H54 (cell line): ENCODE measurements at regions not wholly inside any gene's neighbourhood (a gene's known extent, or its start where the extent isn't known, plus 50 kb on each side); places are given as distances from the start of the nearest gene placed in this dataset.

Experiments used
- DNase-seq: peaks from one replicate; pipeline ENCODE4 v3.0.0; 2011; ENCODE audit warnings: low spot score, mixed read lengths; ENCODE audit not compliant: insufficient read length
- FAIRE-seq: peaks from 3 replicates; lab custom pipeline; 2011; peaks lifted over from hg19 to GRCh38; lab: Jason Lieb, UNC
- POLR2A ChIP-seq: IDR thresholded peaks from 2 replicates; pipeline ENCODE4 v1.6.1; 2011; ENCODE audit warnings: low read depth, mild to moderate bottlenecking, low read length

GRCh38 chr1:19591482-19592091, 52.5 kb upstream of the NBL1 start:
- no peak for FAIRE-seq
- no peak for DNase-seq
- no peak for TF ChIP-seq POLR2A

GRCh38 chr1:19585507-19585906, 58.6 kb upstream of the NBL1 start:
- DNase-seq (no peak), FAIRE-seq (no peak)
- no peak for TF ChIP-seq POLR2A

GRCh38 chr1:19582318-19582717, 61.8 kb upstream of the NBL1 start:
- no peak for TF ChIP-seq POLR2A
- no peak for DNase-seq
- FAIRE-seq, result no peak

- no peak for FAIRE-seq
- DNase-seq, result no peak
- TF ChIP-seq POLR2A, result no peak
These were observed 62.7 kb upstream of the NBL1 start for GRCh38 chr1:19581381-19581780.

- no peak for FAIRE-seq
- TF ChIP-seq POLR2A, result no peak
- no peak for DNase-seq
These were observed 66.5 kb upstream of the NBL1 start for GRCh38 chr1:19577561-19577960.

GRCh38 chr1:19577036-19577435, 67.1 kb upstream of the NBL1 start:
- DNase-seq (no peak), FAIRE-seq (no peak)
- TF ChIP-seq POLR2A, result no peak

GRCh38 chr1:19569786-19570185, 74.3 kb upstream of the NBL1 start:
- TF ChIP-seq POLR2A, result no peak
- DNase-seq (no peak), FAIRE-seq (no peak)

GRCh38 chr1:19567041-19567440, 77.1 kb upstream of the NBL1 start:
- FAIRE-seq (no peak), DNase-seq (no peak)
- TF ChIP-seq POLR2A, result no peak

GRCh38 chr1:19564366-19564765, 79.0 kb upstream of the CAPZB start:
- TF ChIP-seq POLR2A, result no peak
- DNase-seq, result no peak
- FAIRE-seq, result no peak

GRCh38 chr1:19563324-19564097, 78.2 kb upstream of the CAPZB start:
- FAIRE-seq, result no peak
- TF ChIP-seq POLR2A, result no peak

GRCh38 chr1:19562847-19563246, 77.5 kb upstream of the CAPZB start:
- DNase-seq, result no peak
- no peak for TF ChIP-seq POLR2A
- no peak for FAIRE-seq

More at GRCh38 chr1:19563324-19564097, 78.2 kb upstream of the CAPZB start:
- DNase-seq, result no peak

- DNase-seq (no peak), FAIRE-seq (no peak)
- no peak for TF ChIP-seq POLR2A
These were observed 75.1 kb upstream of the CAPZB start for GRCh38 chr1:19560480-19560879.

- DNase-seq (no peak), FAIRE-seq (peak; percentile 62)
- no peak for TF ChIP-seq POLR2A
These were observed 74.3 kb upstream of the CAPZB start for GRCh38 chr1:19559641-19560040.

- no peak for TF ChIP-seq POLR2A
- DNase-seq (no peak), FAIRE-seq (no peak)
These were observed 72.3 kb upstream of the CAPZB start for GRCh38 chr1:19557609-19558051.

GRCh38 chr1:19554090-19554489, 68.8 kb upstream of the CAPZB start:
- no peak for TF ChIP-seq POLR2A
- FAIRE-seq (no peak), DNase-seq (no peak)
